GM12864 (cell line): ENCODE measurements at regions not wholly inside any gene's neighbourhood (a gene's known extent, or its start where the extent isn't known, plus 50 kb on each side); places are given as distances from the start of the nearest gene placed in this dataset.
"Not testable (repeated sequence)": the region's sequence is repeated elsewhere in the genome, so short reads cannot be mapped to it uniquely, and the experiment has no call there.

Experiments used
- DNase-seq: peaks from one replicate; pipeline ENCODE4 v3.0.0-alpha.2; 2011; ENCODE audit warnings: low read depth
- H3K4me3 ChIP-seq: 2 replicates; pipeline ENCODE4 v1.5.1; 2011; ENCODE audit warnings: mild to moderate bottlenecking, low read depth, low read length, control low read depth
- CTCF ChIP-seq: IDR thresholded peaks from 2 replicates; pipeline ENCODE4 v1.5.1; 2011; ENCODE audit warnings: low read depth, mild to moderate bottlenecking, moderate library complexity, low read length, control low read depth, inconsistent platforms; ENCODE audit errors: missing control alignments

- DNase-seq: no peak
- no peak for TF ChIP-seq CTCF
- no peak overlapping the region for H3K4me3 ChIP-seq
Observed at GRCh38 chr5:53733853-53734252, 173.4 kb downstream of the NDUFS4 start.

- DNase-seq: no peak
- no peak overlapping the region for H3K4me3 ChIP-seq
- no peak for TF ChIP-seq CTCF
Observed at GRCh38 chr5:53738105-53738504, 177.7 kb downstream of the NDUFS4 start.

- no peak overlapping the region for H3K4me3 ChIP-seq
- no peak for DNase-seq
- TF ChIP-seq CTCF: no peak
Observed at GRCh38 chr5:53739111-53739510, 178.7 kb downstream of the NDUFS4 start.

GRCh38 chr5:53749621-53750020 is 189.2 kb downstream of the NDUFS4 start:
- DNase-seq: no peak
- no peak overlapping the region for H3K4me3 ChIP-seq
- no peak for TF ChIP-seq CTCF

- not testable (repeated sequence) for DNase-seq, H3K4me3 ChIP-seq
Observed at GRCh38 chr5:53752282-53752681, 191.8 kb downstream of the NDUFS4 start.

- no peak for TF ChIP-seq CTCF
- no peak for DNase-seq
- no peak overlapping the region for H3K4me3 ChIP-seq
Observed at GRCh38 chr5:53766673-53767072, 206.2 kb downstream of the NDUFS4 start.

GRCh38 chr5:53777864-53778618 is 217.6 kb downstream of the NDUFS4 start:
- TF ChIP-seq CTCF: no peak

More at GRCh38 chr5:53777864-53778618, 217.6 kb downstream of the NDUFS4 start:
- peak; percentile 8 for DNase-seq
- no peak overlapping the region for H3K4me3 ChIP-seq
